WERI-Rb-1 (cell line): ENCODE measurements at regions not wholly inside any gene's neighbourhood (a gene's known extent, or its start where the extent isn't known, plus 50 kb on each side); places are given as distances from the start of the nearest gene placed in this dataset.

ENCODE experiments used
- DNase-seq: peaks from one replicate; pipeline ENCODE4 v3.0.0-alpha.2; 2020
- H3K27ac ChIP-seq: fragments of 250-450 bp; sonication (Bioruptor Pico); 2 replicates; pipeline ENCODE4 v1.5.1; 2020; ENCODE audit warnings: mild to moderate bottlenecking, moderate library complexity
- H3K27me3 ChIP-seq: fragments of 250-450 bp; sonication (Bioruptor Pico); 2 replicates; pipeline ENCODE4 v1.5.1; 2021; ENCODE audit warnings: mild to moderate bottlenecking, low read depth, moderate library complexity; ENCODE audit not compliant: insufficient read depth, severe bottlenecking
- H3K36me3 ChIP-seq: fragments of 250-450 bp; sonication (Bioruptor Pico); 2 replicates; pipeline ENCODE4 v1.5.1; 2020; ENCODE audit warnings: mild to moderate bottlenecking, moderate library complexity
- H3K4me3 ChIP-seq: 2 replicates; pipeline ENCODE4 v1.5.1; 2011; ENCODE audit warnings: low read depth, mild to moderate bottlenecking, control low read depth, low read length
- H3K9me3 ChIP-seq: fragments of 250-450 bp; sonication (Bioruptor Pico); 2 replicates; pipeline ENCODE4 v1.5.1; 2021; ENCODE audit warnings: mild to moderate bottlenecking, moderate library complexity; ENCODE audit not compliant: severe bottlenecking
- TF ChIP-seq, protein P1 (sequence below): IDR thresholded peaks from 2 replicates; pipeline ENCODE4 v1.5.1; 2011; ENCODE audit warnings: low read depth, mild to moderate bottlenecking, control low read depth, inconsistent platforms, low read length

DNA sequence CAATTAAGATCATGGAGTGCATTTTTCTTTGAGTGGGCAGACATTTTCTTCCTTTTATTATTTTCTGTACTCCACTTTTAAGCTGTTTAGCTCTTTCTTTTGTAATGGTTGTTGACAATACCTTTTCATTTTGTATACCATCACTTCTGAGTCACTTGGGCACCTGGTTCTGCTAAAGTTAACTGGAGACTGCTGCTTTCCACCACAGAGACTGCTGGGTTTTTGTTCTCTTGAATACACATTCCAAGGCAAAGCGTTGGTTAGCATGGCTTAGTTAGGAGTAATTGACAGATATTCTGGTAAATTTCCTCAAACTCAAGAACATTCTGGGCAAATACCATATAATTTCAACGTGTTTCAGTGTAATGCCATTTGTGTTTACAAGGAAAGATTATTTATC lies 541.9 kb upstream of the CELF2 start:
- TF ChIP-seq, protein P1, sequence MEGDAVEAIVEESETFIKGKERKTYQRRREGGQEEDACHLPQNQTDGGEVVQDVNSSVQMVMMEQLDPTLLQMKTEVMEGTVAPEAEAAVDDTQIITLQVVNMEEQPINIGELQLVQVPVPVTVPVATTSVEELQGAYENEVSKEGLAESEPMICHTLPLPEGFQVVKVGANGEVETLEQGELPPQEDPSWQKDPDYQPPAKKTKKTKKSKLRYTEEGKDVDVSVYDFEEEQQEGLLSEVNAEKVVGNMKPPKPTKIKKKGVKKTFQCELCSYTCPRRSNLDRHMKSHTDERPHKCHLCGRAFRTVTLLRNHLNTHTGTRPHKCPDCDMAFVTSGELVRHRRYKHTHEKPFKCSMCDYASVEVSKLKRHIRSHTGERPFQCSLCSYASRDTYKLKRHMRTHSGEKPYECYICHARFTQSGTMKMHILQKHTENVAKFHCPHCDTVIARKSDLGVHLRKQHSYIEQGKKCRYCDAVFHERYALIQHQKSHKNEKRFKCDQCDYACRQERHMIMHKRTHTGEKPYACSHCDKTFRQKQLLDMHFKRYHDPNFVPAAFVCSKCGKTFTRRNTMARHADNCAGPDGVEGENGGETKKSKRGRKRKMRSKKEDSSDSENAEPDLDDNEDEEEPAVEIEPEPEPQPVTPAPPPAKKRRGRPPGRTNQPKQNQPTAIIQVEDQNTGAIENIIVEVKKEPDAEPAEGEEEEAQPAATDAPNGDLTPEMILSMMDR = no peak
- Histone ChIP-seq H3K27ac (no peak overlapping the region), H3K4me3 (no peak overlapping the region), H3K36me3 (no peaks in the 10 kb centered on the region), H3K9me3 (no peaks in the 10 kb centered on the region), H3K27me3 (no peaks in the 10 kb centered on the region)
- DNase-seq = no peak

DNA sequence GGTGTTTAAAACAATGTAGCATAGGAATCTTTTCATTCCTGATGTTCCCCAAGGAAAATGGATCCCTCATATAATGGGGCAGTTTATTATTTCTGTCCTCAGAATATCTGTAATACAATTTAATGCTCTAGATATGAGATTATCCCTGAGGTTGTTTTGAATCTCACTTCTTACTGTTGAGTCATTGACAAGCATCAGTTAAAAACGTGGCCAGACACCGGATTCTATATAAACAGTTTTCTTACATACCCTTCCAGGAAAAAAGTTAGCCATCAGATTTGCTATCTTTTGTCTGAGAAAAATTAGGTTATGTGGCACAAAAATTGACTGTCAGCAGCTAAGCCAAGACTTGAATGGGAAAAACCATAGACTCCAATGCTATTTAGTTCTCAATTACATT lies 539.8 kb upstream of the CELF2 start:
- Histone ChIP-seq H3K4me3 (no peak overlapping the region), H3K27me3 (no peaks in the 10 kb centered on the region), H3K9me3 (no peaks in the 10 kb centered on the region), H3K36me3 (no peaks in the 10 kb centered on the region), H3K27ac (no peak overlapping the region)
- TF ChIP-seq, protein P1 = no peak
- DNase-seq = no peak

- H3K27ac ChIP-seq = no peak overlapping the region
These were observed 538.2 kb upstream of the CELF2 start for GRCh38 chr10:10479465-10479864.

GRCh38 chr10:10482613-10483012 lies 535.1 kb upstream of the CELF2 start:
- no peak overlapping the region for H3K4me3 ChIP-seq
- H3K27me3 ChIP-seq = no peaks in the 10 kb centered on the region
- TF ChIP-seq, protein P1 = no peak
- H3K36me3 ChIP-seq = no peaks in the 10 kb centered on the region
- no peak overlapping the region for H3K27ac ChIP-seq
- H3K9me3 ChIP-seq = no peaks in the 10 kb centered on the region
- no peak for DNase-seq

More at GRCh38 chr10:10479465-10479864, 538.2 kb upstream of the CELF2 start:
- H3K27me3 ChIP-seq = no peaks in the 10 kb centered on the region
- TF ChIP-seq, protein P1 = no peak
- H3K9me3 ChIP-seq = no peaks in the 10 kb centered on the region
- no peak for DNase-seq
- H3K36me3 ChIP-seq = no peaks in the 10 kb centered on the region
- no peak overlapping the region for H3K4me3 ChIP-seq

- H3K27ac ChIP-seq = no peak overlapping the region
- TF ChIP-seq, protein P1 = no peak
- H3K9me3 ChIP-seq = no peaks in the 10 kb centered on the region
- DNase-seq = no peak
- H3K27me3 ChIP-seq = no peaks in the 10 kb centered on the region
- H3K4me3 ChIP-seq = no peak overlapping the region
- H3K36me3 ChIP-seq = no peaks in the 10 kb centered on the region
These were observed 528.6 kb upstream of the CELF2 start for GRCh38 chr10:10489076-10489475.

- Histone ChIP-seq H3K4me3 (no peak overlapping the region), H3K27me3 (no peaks in the 10 kb centered on the region), H3K27ac (no peak overlapping the region), H3K9me3 (no peaks in the 10 kb centered on the region), H3K36me3 (no peaks in the 10 kb centered on the region)
- DNase-seq = no peak
- TF ChIP-seq, protein P1 = no peak
These were observed 527.7 kb upstream of the CELF2 start for GRCh38 chr10:10489805-10490571.
